Adrenal gland (tissue), 5 donors: ENCODE measurements at regions not wholly inside any gene's neighbourhood (a gene's known extent, or its start where the extent isn't known, plus 50 kb on each side); places are given as distances from the start of the nearest gene placed in this dataset.

Experiments
- POLR2A ChIP-seq, 2 donors: fragments of 450-650 bp; IDR thresholded peaks; one replicate each; pipeline ENCODE4 v1.6.1; 2017; ENCODE audit warnings: antibody characterized with exemption in 2 of 2, mild to moderate bottlenecking in 2 of 2, moderate library complexity in 1 of 2
- TF ChIP-seq, protein P1 (sequence below), 6 experiments: fragments of 450-650 bp in 4 of 6; fragments of 200-600 bp in 2 of 6; sonication (generic) in 1 of 6; IDR thresholded peaks; 1 replicate in 5 of 6; 2 replicates in 1 of 6; pipeline versions ENCODE4 v1.5.1 to v1.8.0; 2016 to 2021; ENCODE audit warnings: antibody characterized with exemption in 6 of 6, mild to moderate bottlenecking in 2 of 6, moderate library complexity in 1 of 6
- donor health status: DM: no; HTN: no; CAD: no.

DNA sequence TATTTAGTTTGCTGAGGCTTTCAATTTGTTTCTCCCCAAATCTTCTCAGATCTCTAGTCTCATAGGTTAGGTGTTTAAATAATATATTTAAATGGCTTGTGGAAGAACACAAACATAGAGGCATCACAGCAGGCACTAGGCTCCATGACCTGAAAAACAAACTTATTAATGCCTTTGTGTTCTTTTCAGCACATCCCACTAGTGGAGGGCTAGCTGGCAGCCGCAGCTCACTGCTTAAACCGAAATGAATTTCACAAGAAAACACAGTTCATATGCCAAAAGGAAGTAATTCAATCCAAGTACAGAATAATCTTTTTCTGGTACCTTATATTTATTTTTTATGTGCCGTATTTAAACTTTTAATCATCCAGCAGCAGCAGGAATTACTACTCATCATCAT, 382.5 kb downstream of the PLK2 start:
- TF ChIP-seq, protein P1, sequence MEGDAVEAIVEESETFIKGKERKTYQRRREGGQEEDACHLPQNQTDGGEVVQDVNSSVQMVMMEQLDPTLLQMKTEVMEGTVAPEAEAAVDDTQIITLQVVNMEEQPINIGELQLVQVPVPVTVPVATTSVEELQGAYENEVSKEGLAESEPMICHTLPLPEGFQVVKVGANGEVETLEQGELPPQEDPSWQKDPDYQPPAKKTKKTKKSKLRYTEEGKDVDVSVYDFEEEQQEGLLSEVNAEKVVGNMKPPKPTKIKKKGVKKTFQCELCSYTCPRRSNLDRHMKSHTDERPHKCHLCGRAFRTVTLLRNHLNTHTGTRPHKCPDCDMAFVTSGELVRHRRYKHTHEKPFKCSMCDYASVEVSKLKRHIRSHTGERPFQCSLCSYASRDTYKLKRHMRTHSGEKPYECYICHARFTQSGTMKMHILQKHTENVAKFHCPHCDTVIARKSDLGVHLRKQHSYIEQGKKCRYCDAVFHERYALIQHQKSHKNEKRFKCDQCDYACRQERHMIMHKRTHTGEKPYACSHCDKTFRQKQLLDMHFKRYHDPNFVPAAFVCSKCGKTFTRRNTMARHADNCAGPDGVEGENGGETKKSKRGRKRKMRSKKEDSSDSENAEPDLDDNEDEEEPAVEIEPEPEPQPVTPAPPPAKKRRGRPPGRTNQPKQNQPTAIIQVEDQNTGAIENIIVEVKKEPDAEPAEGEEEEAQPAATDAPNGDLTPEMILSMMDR (IDR thresholded peaks at IDR 0.05): no peak
- no peak for TF ChIP-seq POLR2A (IDR thresholded peaks at IDR 0.05)
